GM23248 (cell line): ENCODE measurements at regions not wholly inside any gene's neighbourhood (a gene's known extent, or its start where the extent isn't known, plus 50 kb on each side); places are given as distances from the start of the nearest gene placed in this dataset.

Source experiments
- DNase-seq: peaks from one replicate; pipeline ENCODE4 v3.0.0-alpha.2; 2015
- H2AFZ ChIP-seq: fragments of 200-600 bp; sonication (generic); 2 replicates; pipeline ENCODE4 v1.6.1; 2016; ENCODE audit warnings: antibody characterized with exemption
- H3F3A ChIP-seq: fragments of 200-600 bp; sonication (generic); 2 replicates; pipeline ENCODE4 v1.6.1; 2016; ENCODE audit warnings: mild to moderate bottlenecking, antibody characterized with exemption, mixed run types; ENCODE audit not compliant: insufficient read depth
- H3K27ac ChIP-seq: fragments of 200-600 bp; sonication (generic); 2 replicates; pipeline ENCODE4 v1.5.1; 2016; ENCODE audit warnings: mild to moderate bottlenecking
- H3K27me3 ChIP-seq: fragments of 200-600 bp; sonication (generic); replicated peaks from 2 replicates; pipeline ENCODE4 v1.6.1; 2016; ENCODE audit warnings: mild to moderate bottlenecking; ENCODE audit not compliant: insufficient read depth
- H3K36me3 ChIP-seq: fragments of 200-600 bp; sonication (generic); 2 replicates; pipeline ENCODE4 v1.6.1; 2016; ENCODE audit warnings: low read depth, mild to moderate bottlenecking
- H3K4me1 ChIP-seq: fragments of 200-600 bp; sonication (generic); 2 replicates; pipeline ENCODE4 v1.6.1; 2016; ENCODE audit warnings: mild to moderate bottlenecking; ENCODE audit not compliant: insufficient read depth
- H3K4me2 ChIP-seq: fragments of 200-600 bp; sonication (generic); one replicate; pipeline ENCODE4 v1.6.1; 2016; ENCODE audit warnings: mild to moderate bottlenecking; ENCODE audit not compliant: unreplicated experiment
- H3K4me3 ChIP-seq: fragments of 200-600 bp; sonication (generic); 2 replicates; pipeline ENCODE4 v1.5.1; 2016; ENCODE audit warnings: mild to moderate bottlenecking
- H3K79me2 ChIP-seq: fragments of 200-600 bp; sonication (generic); 2 replicates; pipeline ENCODE4 v1.6.1; 2016; ENCODE audit warnings: mild to moderate bottlenecking; ENCODE audit not compliant: insufficient read depth
- H3K9ac ChIP-seq: fragments of 200-600 bp; sonication (generic); 2 replicates; pipeline ENCODE4 v1.6.1; 2016; ENCODE audit warnings: mild to moderate bottlenecking
- H3K9me2 ChIP-seq: fragments of 200-600 bp; sonication (generic); 2 replicates; pipeline ENCODE4 v1.6.1; 2016; ENCODE audit warnings: mixed run types, mild to moderate bottlenecking, moderate library complexity; ENCODE audit not compliant: insufficient read depth
- H3K9me3 ChIP-seq: fragments of 200-600 bp; sonication (generic); one replicate; pipeline ENCODE4 v1.6.1; 2017; ENCODE audit warnings: low read depth
- H4K20me1 ChIP-seq: fragments of 200-600 bp; sonication (generic); 2 replicates; pipeline ENCODE4 v1.6.0; 2016; ENCODE audit not compliant: insufficient read depth
- EZH2 ChIP-seq: fragments of 200-600 bp; sonication (generic); IDR thresholded peaks from 2 replicates; pipeline ENCODE4 v1.6.1; 2018; ENCODE audit warnings: antibody characterized with exemption, mild to moderate bottlenecking; ENCODE audit not compliant: insufficient read depth, poor library complexity, severe bottlenecking
- EZH2phosphoT487 ChIP-seq: fragments of 200-600 bp; sonication (generic); IDR thresholded peaks from 2 replicates; pipeline ENCODE4 v1.6.1; 2018; ENCODE audit warnings: antibody characterized with exemption, moderate library complexity, mild to moderate bottlenecking, low read depth; ENCODE audit not compliant: insufficient read depth
- WGBS, 2 experiments: methylation state at CpG; one replicate each; pipeline ENCODE4 v1.1.6; 2015 to 2017; ENCODE audit warnings: low lambda C conversion rate in 2 of 2, low coverage in 1 of 2; ENCODE audit errors: missing lambda C conversion rate in 2 of 2; 5-methylcytosine and 5-hydroxymethylcytosine counted together
- in situ Hi-C: fragments of 300-500 bp; cut with MboI; formaldehyde crosslinking; loops from 2 replicates; pipeline ENCODE4 v1.15.0; 2020

- no peak overlapping the region for H2AFZ ChIP-seq
- no peaks in the 10 kb centered on the region for H3F3A ChIP-seq
- in situ Hi-C loops, result no loop called here
- no peak for TF ChIP-seq EZH2
- TF ChIP-seq EZH2phosphoT487, result no peak
- H3K9me3 ChIP-seq, result no peaks in the 10 kb centered on the region
- no peak overlapping the region for H3K27ac ChIP-seq
- no peaks in the 10 kb centered on the region for H4K20me1 ChIP-seq
- no peak overlapping the region for H3K9ac ChIP-seq
- 6 to 10% methylated on average over 2 of the region's 2 CpGs for WGBS, 2 experiments
- no peak for DNase-seq
- no peaks in the 10 kb centered on the region for H3K79me2 ChIP-seq
- H3K27me3 ChIP-seq, result no peaks in the 10 kb centered on the region
- no peaks in the 10 kb centered on the region for H3K4me1 ChIP-seq
- H3K36me3 ChIP-seq, result no peaks in the 10 kb centered on the region
- no peak overlapping the region for H3K4me3 ChIP-seq
- H3K4me2 ChIP-seq, result no peak overlapping the region
- no peaks in the 10 kb centered on the region for H3K9me2 ChIP-seq
Measured at GRCh38 chr9:30382271-30382670, 2002.2 kb upstream of the ACO1 start.

- in situ Hi-C loops, result no loop called here
- Histone ChIP-seq H2AFZ (no peak overlapping the region), H3F3A (no peaks in the 10 kb centered on the region), H3K27me3 (no peaks in the 10 kb centered on the region), H3K9me2 (no peaks in the 10 kb centered on the region), H3K79me2 (no peaks in the 10 kb centered on the region), H3K4me3 (no peak overlapping the region), H4K20me1 (no peaks in the 10 kb centered on the region), H3K36me3 (no peaks in the 10 kb centered on the region), H3K4me1 (no peaks in the 10 kb centered on the region), H3K9ac (no peak overlapping the region), H3K4me2 (no peak overlapping the region), H3K9me3 (no peaks in the 10 kb centered on the region), H3K27ac (no peak overlapping the region)
- TF ChIP-seq EZH2phosphoT487, result no peak
- no peak for TF ChIP-seq EZH2
- DNase-seq, result no peak
- WGBS, 2 experiments, result 11% methylated on average over 3 of the region's 3 CpGs
Measured at GRCh38 chr9:30410273-30410672, 1974.2 kb upstream of the ACO1 start.

GRCh38 chr9:30411571-30411970, 1972.9 kb upstream of the ACO1 start:
- Histone ChIP-seq H3K27me3 (no peaks in the 10 kb centered on the region), H3K4me3 (no peak overlapping the region), H3K27ac (no peak overlapping the region), H3K9me3 (no peaks in the 10 kb centered on the region), H3K79me2 (no peaks in the 10 kb centered on the region), H3K9ac (no peak overlapping the region), H2AFZ (no peak overlapping the region), H3K9me2 (no peaks in the 10 kb centered on the region), H3F3A (no peaks in the 10 kb centered on the region), H3K36me3 (no peaks in the 10 kb centered on the region), H3K4me2 (no peak overlapping the region), H3K4me1 (no peaks in the 10 kb centered on the region), H4K20me1 (no peaks in the 10 kb centered on the region)
- no peak for DNase-seq
- TF ChIP-seq EZH2phosphoT487, result no peak
- TF ChIP-seq EZH2, result no peak
- in situ Hi-C loops, result no loop called here
- 17 to 20% methylated on average over 5 of the region's 5 CpGs for WGBS, 2 experiments

- Histone ChIP-seq H4K20me1 (no peaks in the 10 kb centered on the region), H3K4me1 (no peaks in the 10 kb centered on the region), H3K79me2 (no peaks in the 10 kb centered on the region), H3K36me3 (no peaks in the 10 kb centered on the region), H3K4me2 (no peak overlapping the region), H3K9me3 (peaks cover 3% of the 10 kb centered on the region), H3K9me2 (no peaks in the 10 kb centered on the region), H3K27me3 (no peaks in the 10 kb centered on the region), H3K4me3 (no peak overlapping the region), H3K9ac (no peak overlapping the region), H3K27ac (no peak overlapping the region), H2AFZ (no peak overlapping the region), H3F3A (no peaks in the 10 kb centered on the region)
- 24 to 29% methylated on average over 2 of the region's 2 CpGs for WGBS, 2 experiments
- in situ Hi-C loops, result no loop called here
- no peak for TF ChIP-seq EZH2
- no peak for TF ChIP-seq EZH2phosphoT487
- DNase-seq, result no peak
Measured at GRCh38 chr9:30459156-30459555, 1925.3 kb upstream of the ACO1 start.

- Histone ChIP-seq H3K36me3 (no peaks in the 10 kb centered on the region), H3K27ac (no peak overlapping the region), H3K4me2 (no peak overlapping the region), H2AFZ (no peak overlapping the region), H3K9me3 (peaks cover 6% of the 10 kb centered on the region), H3K9me2 (no peaks in the 10 kb centered on the region), H3K9ac (no peak overlapping the region), H3K4me1 (no peaks in the 10 kb centered on the region), H3K27me3 (no peaks in the 10 kb centered on the region), H4K20me1 (no peaks in the 10 kb centered on the region), H3K4me3 (no peak overlapping the region), H3K79me2 (no peaks in the 10 kb centered on the region), H3F3A (no peaks in the 10 kb centered on the region)
- WGBS, 2 experiments, result 12 to 14% methylated on average over 4 of the region's 4 CpGs
- in situ Hi-C loops, result no loop called here
- no peak for TF ChIP-seq EZH2phosphoT487
- TF ChIP-seq EZH2, result no peak
- no peak for DNase-seq
Measured at GRCh38 chr9:30476826-30477225, 1907.6 kb upstream of the ACO1 start.
